HG03045 (cell line): ENCODE measurements at regions not wholly inside any gene's neighbourhood (a gene's known extent, or its start where the extent isn't known, plus 50 kb on each side); places are given as distances from the start of the nearest gene placed in this dataset.

Source experiments
- ATAC-seq: cut with Tn5 transposase; IDR thresholded peaks from one replicate; pipeline ENCODE4 v1.9.1; 2021; ENCODE audit warnings: mild to moderate bottlenecking, moderate library complexity; ENCODE audit not compliant: unreplicated experiment

DNA sequence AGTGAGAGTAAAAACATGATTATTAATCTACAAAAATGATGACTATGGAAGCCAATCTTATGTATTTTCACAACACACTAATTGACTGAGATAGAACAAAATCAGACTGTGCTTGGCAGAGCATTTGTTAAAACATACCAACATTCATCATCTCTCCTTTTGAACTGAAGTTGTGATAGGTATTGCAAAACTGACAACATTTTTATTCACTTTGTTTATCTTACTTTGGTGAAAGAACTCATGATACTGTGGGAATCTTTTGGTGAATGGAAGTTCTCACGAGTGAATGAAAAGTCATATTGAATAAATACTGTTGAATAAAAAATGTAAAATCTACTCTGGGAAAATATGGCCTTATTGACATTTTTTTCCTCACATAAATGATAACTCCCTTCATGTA, 1430.2 kb upstream of the PIK3C3 start:
- ATAC-seq, result no peak

DNA sequence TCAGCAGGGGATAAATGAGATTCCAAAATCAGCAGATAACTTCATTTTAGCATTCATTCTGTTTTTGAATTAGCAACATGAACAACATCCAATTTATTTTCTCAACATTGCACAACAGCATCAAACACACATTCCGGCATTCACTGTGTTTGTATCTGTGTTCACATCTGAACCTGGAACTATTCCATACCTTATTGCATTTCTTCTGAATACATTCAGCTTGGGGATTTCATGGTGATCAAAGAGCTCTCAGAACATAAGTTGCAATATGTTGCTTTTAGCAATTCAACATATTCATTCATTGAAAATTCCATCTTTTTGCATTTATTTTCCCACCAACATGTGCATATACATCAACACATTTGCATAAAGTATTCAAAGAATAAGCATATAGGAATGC, 1431.7 kb upstream of the PIK3C3 start:
- no peak for ATAC-seq

DNA sequence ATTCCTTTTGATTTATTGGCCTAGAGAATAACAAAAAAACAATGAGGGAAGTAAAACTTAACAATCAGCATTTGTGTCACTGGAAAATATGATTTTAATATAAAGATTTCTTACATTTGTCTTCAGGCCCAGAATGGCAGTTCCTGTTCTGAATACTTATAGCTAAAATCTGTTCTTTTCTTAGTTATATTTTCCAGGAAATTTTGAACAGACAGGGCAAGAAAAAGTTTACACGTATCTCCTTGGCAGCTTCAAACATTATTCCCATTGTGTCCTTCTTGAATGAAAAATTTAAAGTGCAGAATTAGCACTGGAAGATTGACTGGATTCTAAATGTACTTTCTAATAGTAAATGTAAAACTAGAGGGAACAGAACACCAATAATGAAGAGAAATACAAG, 1454.0 kb upstream of the PIK3C3 start:
- no peak for ATAC-seq

DNA sequence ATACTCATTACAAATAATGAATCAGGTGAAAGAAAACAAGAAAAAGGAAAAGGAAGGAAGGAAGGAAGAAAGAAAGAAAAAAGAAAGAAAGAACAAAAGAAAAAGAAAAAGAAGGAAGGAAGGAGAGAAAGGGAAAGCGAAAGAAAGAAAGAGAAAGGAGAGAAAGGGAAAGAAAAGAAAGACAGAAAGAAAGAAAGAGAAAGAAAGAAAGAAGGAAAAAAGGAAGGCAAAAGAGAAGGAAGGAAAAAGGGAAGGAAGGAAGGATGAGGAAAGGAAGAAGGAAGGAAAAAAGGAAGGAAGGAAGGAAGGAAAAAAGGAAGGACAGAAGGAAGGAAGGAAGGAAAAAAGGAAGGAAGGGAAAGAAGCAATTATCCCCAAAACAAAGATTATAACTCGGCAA, 1460.4 kb upstream of the PIK3C3 start:
- no peak for ATAC-seq

DNA sequence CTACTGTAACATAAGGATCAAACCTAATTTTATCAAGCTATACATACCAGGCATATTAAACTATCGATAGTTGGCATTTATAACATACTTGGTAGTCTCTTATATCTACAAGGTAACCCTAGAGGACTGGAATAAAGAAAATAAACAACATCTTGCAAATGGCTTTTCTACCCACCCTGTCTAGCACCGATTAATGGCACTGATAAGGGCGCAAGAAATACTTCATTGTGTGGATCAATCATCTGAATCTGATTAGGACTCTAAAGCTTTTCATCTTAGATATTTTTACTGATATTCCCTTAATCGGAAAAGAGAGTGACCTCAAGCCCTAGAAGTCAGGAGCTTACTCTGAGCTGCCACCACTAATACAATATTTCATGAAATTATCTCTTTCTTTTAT, 1461.7 kb upstream of the PIK3C3 start:
- no peak for ATAC-seq

DNA sequence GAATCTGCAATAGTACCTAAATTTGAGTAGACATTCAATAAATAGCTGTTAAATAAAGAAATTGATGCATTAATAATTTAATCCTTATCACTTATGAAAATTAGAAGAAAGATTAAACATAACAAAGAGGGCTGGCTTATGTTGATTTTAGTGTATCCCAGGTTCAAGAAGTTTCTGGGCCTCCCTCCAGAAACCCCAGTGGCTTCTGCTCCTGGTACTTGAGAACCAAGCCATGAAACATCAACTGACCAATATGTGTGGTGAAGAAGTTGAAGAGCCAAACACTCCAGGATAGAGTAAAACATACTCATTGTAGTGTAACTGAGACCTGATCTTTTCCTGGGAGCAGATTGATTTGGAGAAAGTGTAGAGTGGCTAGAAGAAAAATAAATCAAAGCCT, 1465.7 kb upstream of the PIK3C3 start:
- ATAC-seq, result no peak

DNA sequence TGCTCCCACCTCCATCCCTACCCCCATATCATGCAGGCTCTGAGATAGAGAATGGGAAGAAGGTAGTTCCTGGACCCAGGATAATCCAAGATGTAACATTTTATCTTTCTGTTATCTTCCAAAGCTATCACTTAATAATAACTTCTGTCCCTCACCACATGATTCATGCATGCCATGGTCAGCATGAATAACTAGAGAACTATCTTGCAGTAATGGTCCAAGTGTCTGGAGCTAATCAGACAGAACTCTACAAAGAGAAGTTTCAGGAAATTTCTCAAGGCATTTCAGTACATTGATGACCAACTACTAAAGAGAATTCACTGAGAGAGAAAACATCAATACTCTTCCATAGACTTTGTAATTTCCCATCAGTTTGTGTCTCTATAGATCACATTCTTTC, 1469.7 kb upstream of the PIK3C3 start:
- no peak for ATAC-seq

DNA sequence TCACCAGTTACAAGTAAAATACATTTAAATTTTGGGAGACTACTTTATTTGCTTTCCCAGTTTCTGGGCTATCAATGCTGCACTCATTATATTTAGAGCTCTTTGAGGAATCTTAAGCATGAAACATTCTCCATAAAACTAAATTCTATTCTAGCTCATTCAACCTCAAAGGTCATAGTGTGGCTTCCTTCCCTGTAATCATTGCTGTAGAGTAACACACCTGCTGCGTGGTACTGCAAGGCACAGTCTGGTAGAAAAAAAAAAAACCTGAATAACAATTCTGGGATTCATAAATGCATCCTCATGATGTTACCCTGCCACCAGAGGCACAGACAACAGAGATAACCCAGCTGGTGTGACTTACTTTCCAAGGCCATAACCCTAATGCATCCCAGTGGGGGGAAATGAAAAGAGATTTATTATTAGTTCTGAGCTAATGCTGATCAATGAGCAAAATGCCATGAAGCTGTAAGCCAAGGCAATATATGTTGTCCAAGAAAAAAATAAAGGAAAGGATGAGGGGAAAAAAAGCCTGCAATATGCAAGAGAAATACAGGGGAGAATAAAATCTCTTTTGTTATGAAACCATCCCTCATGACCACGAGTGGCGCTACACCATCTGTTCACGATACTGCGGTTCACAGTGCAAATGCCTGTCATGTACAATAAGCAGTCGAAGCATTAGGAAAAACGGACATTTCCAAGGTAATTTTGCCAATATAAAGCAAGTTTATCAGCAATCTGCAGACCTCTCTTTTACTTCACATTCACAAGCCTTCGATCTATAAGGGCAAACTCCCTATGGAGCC, 1481.6 kb upstream of the PIK3C3 start:
- ATAC-seq, result no peak

DNA sequence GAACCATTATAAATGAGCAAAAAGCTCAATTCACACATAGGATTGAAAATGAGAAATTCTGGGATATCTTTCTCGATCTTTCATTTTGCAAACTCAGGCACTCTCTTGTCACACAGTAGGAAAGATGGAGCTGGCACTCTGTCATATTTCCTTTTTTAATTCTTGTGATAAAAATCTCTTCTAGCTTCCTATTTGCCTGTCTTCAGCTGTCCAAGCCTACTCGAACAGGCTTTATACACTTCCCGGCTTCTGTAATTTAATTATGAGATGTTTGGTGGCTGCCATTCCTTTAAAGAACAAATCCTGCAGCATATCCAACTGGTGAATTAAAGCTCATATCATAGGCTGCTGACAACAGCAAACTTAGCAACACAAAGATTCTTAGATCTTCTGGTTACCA, 1484.3 kb upstream of the PIK3C3 start:
- no peak for ATAC-seq

DNA sequence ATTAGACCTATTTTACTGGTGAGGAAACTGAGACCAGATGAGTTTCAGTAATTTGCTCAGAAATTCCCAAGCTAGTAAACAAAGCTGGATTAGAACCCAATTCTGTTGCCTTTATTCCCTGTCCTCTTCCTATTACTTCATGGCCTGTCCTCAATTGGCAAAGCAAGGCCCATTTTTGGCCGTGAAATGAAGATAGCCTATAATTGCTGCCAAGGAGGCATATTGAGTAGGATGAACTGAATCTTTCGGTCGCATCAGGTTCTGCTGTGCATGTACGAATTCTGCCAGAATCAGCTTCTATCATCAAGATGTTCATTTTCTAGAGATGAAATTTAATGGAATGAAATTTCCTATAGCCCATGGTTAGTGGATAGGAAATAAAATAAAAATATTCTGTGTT, 1485.2 kb upstream of the PIK3C3 start:
- ATAC-seq, result no peak

DNA sequence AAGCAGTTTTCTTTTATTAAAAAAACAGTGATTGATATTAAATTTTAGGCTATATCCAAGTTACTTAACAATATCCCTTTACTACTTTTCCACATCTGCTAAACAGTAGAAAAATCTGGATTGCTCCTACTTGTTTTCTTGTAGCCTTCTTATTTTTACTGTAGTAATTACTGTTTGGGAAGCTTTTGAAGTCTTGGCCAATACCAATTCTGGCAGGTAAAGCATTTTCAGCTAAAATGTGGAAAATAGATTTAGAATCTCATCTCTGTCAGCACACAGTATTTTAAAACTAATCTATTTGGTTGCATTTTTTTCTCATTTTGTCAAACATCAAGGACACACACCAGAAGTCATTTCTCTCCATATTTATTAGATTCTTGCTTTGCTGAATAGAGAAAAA, 1485.7 kb upstream of the PIK3C3 start:
- no peak for ATAC-seq

DNA sequence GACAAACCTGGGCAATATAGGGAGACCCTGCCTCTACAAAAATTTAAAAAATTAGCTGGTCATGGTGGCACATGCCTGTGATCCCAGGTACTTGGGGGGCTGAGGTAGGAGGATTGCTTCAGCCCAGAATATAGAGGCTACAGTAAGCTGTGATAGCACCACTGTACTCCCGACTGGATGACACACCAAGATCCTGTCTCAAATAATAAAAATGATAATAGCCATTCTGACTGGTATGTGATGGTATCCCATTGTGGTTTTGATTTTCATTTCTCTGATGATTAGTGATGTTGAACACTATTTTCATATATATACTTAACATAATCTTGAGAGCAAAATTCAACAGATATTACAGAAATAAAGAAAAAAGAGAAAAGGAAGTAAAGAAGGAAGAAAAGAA, 1491.0 kb upstream of the PIK3C3 start:
- ATAC-seq, result no peak

DNA sequence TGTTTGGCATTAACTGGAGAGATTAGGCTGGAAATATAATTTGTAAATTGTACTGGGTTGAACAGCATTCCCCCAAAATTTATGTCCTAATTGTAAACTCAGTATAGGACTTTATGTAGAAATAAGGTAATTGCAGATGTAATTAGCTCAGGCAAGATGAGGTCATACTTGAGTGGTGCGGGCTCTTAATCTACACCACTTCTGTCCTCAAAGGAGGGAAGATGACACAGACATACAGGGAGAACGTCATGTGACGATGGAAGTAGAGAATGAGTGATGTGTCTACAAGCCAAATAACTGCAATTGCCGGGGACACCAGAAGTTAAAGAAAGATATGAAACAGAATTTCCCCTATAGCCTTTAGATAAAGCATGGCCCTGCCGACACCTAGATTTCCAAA, 1501.1 kb upstream of the PIK3C3 start:
- no peak for ATAC-seq

DNA sequence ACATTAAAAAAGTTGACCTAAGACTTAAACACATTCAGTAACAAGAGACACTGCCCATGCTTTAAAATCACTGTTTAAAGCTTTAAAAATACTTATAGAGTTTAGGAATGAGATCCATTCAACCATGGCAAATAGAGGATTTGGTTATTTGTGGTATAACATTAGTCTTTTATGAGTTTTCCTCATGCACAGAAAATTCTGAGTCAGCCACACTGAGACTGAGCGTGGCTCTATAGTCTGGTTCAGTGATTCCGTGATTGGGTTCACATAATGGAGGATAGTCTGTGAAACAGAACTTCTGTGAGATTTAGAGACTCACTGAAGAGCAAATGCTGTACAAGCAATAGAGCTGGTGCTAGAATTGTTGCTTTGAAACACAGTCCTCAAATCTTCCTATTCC, 1502.4 kb upstream of the PIK3C3 start:
- no peak for ATAC-seq

DNA sequence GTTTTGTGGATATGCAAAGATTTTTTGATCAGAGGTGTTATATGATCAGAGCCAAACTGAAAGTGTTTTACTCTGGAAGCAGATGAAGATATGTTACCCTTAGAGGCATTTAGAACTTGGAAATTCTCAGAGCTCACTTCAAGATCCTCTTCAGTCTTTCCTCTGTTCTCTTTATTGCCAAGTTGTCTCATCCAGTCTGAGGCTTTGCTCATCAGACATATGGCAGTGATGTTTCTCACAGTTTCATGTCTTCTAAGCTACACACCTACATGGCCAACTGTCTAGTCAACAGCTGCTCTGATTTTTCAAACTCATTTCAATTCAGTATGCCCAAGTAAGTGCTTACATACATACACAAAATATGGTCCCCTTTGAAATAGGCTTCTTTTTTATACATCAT, 1504.3 kb upstream of the PIK3C3 start:
- no peak for ATAC-seq

DNA sequence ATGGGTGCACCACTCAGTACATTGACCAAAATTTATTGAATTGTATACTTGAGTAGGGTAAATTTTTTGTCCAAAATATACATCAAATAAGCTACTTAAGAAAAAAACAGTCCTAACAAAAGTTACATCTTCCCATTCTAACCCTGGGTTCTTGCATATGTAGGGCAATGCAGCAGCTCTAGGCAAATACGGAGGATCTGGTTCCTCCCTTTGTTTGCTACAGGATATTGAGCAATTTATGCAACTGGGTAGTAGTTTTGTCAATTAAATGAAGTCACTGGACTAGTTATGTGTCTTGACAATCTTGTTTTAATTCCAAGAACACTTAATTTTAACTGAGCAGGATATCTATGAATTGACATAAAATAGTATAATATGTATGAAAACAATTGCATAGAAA, 1507.2 kb upstream of the PIK3C3 start:
- ATAC-seq, result no peak

DNA sequence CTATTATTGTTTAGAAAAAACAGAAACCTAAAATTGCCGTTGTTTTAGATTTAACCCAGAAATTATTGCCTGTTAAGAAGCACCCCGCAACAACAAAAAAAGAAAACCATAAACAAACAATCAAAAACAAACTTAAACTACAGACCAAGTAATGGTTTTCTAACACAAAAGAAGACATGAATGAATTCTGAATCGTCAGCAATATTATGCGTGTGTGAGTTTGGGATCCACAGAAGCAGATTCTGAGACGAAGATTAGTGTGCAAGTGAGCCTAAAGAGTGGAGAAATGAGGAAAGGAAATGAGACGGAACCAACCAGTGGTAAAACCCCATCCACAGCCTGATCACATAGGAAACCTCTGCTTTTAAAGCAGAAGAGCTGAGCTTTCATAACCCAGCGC, 1514.9 kb upstream of the PIK3C3 start:
- ATAC-seq, result no peak

DNA sequence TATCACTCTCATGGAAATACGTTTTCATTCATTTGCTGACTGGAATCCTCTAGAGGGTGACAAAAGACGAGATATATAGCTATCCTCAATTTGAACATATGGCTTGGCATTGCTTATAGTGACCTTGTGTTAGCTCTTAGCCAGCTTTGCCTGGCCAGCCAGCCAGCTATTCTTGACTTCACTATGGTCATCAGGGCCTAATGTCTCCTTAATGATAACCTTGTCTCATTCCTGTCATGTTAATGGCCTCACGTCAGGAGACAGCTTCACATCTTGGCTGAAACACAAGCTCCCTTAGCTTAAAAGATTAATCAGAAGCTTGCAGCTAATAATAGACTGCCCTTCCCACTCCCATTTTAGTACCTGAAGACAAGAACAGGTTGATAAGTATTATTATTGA, 1517.5 kb upstream of the PIK3C3 start:
- no peak for ATAC-seq

DNA sequence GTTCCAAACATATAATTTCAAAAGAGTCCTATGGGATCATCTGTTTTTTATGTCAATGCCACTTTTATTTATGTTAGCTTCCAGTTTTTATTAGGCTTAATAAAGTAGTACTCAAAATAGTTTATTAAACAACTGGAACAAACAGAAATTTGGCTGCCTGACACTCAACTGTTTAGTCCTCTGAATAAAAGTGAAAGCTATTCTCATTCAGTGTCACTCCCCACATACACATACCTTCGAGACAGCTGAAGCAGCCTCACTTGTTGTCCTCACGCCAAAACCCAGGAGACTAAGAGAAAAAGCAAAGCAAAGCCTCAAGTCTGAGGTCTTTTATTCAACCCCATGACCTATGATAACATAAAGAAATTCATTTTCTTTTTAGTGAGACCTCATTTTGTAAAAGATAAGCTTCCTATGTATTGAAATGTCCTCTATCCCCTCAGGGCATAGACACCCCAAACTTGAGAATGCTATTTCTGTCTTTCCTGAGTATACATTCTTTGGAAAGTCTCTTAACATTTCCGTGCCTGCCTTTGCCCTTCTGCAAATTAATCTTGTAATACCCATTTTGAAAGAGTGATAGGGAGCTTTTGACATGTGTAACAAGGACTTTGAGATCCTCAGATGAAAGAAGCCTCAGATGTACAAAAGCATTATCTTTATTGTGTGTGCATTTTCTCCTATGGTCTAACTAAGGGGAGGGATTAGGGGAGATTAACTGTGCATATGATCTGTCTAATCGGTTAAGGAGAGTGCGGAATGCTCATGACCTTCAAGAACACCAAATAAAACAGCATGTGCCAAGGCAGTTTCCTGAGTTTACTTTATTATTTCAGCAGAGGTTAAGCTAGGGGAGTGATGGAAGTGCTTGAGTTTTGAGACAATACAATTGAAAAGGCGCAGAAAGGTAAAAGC, 1523.7 kb upstream of the PIK3C3 start:
- no peak for ATAC-seq

DNA sequence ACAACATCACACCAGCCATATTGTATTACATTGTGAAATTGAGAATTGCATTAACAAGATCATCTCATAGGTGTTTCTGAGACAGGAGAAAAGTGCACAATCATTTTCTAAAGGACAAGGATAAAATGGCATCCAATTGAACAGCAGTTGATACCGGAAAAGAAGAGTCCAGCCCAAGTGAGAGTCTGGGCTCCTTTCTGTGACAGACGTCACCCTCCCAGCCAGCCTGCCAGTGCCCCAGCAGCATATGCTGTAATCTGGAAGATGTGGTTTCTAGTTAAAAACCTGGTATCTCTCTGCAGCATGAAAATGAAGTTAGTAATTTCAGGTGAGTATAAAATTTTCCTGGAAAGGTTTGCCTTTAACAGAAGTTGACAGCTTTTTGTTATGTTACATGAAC, 1531.7 kb upstream of the PIK3C3 start:
- ATAC-seq, result no peak

DNA sequence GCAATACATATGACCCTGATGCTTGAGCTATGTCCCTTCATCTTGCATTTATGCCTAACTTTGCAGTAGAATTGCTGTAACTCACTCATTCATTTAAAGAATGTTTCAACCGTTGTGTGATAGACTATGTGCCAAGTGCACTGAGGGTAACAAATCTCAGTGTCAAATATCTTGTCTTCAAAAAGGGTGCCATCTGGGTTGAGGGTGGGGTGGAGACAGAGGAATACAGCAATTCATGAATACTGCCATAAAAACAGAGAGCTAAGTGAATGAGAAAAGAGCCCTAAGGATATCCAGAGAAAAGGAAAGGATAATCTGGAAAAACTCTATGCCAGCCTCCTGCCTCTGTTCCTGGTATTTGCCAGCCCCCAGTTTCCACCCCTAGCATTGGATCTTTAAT, 1534.4 kb upstream of the PIK3C3 start:
- ATAC-seq, result no peak

DNA sequence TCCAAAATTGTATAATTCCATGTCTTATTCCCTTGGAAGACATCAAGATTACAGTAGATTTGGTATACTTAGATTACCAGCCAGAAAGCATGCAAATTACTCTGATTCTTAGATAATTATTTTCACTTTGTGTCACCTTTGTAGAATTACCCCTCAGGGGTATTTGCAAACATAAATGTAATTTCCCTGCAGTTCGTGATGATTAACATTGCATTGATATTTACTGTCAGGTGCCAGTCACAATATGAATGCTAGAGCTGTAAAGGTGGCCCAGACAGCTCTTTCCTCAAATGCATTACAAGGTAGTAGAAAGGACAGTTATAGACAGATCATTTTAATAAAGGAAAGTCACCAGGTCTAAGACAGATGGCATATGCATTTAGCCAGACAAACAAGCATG, 1537.5 kb upstream of the PIK3C3 start:
- no peak for ATAC-seq
